Caco-2 (cell line): ENCODE measurements at regions not wholly inside any gene's neighbourhood (a gene's known extent, or its start where the extent isn't known, plus 50 kb on each side); places are given as distances from the start of the nearest gene placed in this dataset.

Source experiments
- BruUV-seq: library from RNA; stranded (reverse); fragments of 400-500 nt; replicated peaks from 2 replicates; lab custom pipeline; 2021; lab: Mats Ljungman, UMichigan
- CTCF ChIA-PET: fragments of 300-600 bp; sonication (Branson Sonifier 250); formaldehyde crosslinking; loops from one replicate; lab custom pipeline; 2022; ENCODE audit warnings: antibody characterized with exemption; lab: Charles Lee
- POLR2A ChIA-PET: fragments of 300-600 bp; sonication (Branson Sonifier 250); formaldehyde crosslinking; loops from one replicate; lab custom pipeline; 2022; ENCODE audit warnings: antibody characterized with exemption; lab: Charles Lee
- DNase-seq, 2 experiments: peaks; one replicate each; pipeline versions ENCODE4 v3.0.0 to v3.0.0-alpha.2; 2020 to 2022
- H3K27me3 ChIP-seq: replicated peaks from 2 replicates; pipeline ENCODE4 v1.6.0; 2011; ENCODE audit warnings: low read length; ENCODE audit not compliant: control insufficient read depth, insufficient read depth
- H3K36me3 ChIP-seq: 2 replicates; pipeline ENCODE4 v1.5.1; 2011; ENCODE audit warnings: low read length; ENCODE audit not compliant: control insufficient read depth, insufficient read depth
- H3K4me1 ChIP-seq: fragments of 250-450 bp; sonication (Bioruptor Pico); 2 replicates; pipeline ENCODE4 v1.5.1; 2020; ENCODE audit warnings: mild to moderate bottlenecking
- H3K4me3 ChIP-seq: 2 replicates; pipeline ENCODE4 v1.5.1; 2011; ENCODE audit warnings: low read depth, mild to moderate bottlenecking, control low read depth, low read length
- H3K9me3 ChIP-seq: fragments of 250-450 bp; sonication (Bioruptor Pico); 2 replicates; pipeline ENCODE4 v1.5.1; 2020; ENCODE audit warnings: mild to moderate bottlenecking, moderate library complexity
- H3K27ac Mint-ChIP-seq: one replicate; pipeline ENCODE4 v1.8.0; 2022; ENCODE audit warnings: mixed read lengths; ENCODE audit not compliant: unreplicated experiment
- H3K27me3 Mint-ChIP-seq: one replicate; pipeline ENCODE4 v1.8.0; 2022; ENCODE audit warnings: mixed read lengths; ENCODE audit not compliant: insufficient read depth, unreplicated experiment
- H3K36me3 Mint-ChIP-seq: one replicate; pipeline ENCODE4 v1.8.0; 2022; ENCODE audit warnings: mild to moderate bottlenecking, mixed read lengths; ENCODE audit not compliant: insufficient read depth, unreplicated experiment
- H3K4me1 Mint-ChIP-seq: one replicate; pipeline ENCODE4 v1.8.0; 2022; ENCODE audit warnings: low read depth, mixed read lengths; ENCODE audit not compliant: unreplicated experiment
- H3K4me3 Mint-ChIP-seq: one replicate; pipeline ENCODE4 v1.8.0; 2022; ENCODE audit warnings: mild to moderate bottlenecking, moderate library complexity, mixed read lengths; ENCODE audit not compliant: unreplicated experiment
- H3K9me3 Mint-ChIP-seq: one replicate; pipeline ENCODE4 v1.8.0; 2022; ENCODE audit warnings: mixed read lengths; ENCODE audit not compliant: unreplicated experiment
- CTCF ChIP-seq, 2 experiments: fragments of 200-600 bp in 1 of 2; IDR thresholded peaks; 1 replicate in 1 of 2; 2 replicates in 1 of 2; pipeline versions ENCODE4 v1.5.1 to v1.8.0; 2011 to 2022; ENCODE audit warnings: antibody characterized with exemption in 1 of 2, control low read depth in 1 of 2, inconsistent platforms in 1 of 2, low read depth in 1 of 2, low read length in 1 of 2, mild to moderate bottlenecking in 1 of 2, moderate library complexity in 1 of 2; ENCODE audit not compliant: insufficient read depth in 1 of 2, severe bottlenecking in 1 of 2, unreplicated experiment in 1 of 2
- intact Hi-C: fragments of 100-400 bp; cut with micrococcal nuclease; formaldehyde crosslinking; loops from one replicate; pipeline ENCODE4 v1.10.0; 2022; ENCODE audit not compliant: unreplicated experiment

GRCh38 chr14:101127224-101127623, 223.7 kb upstream of the RTL1 start:
- Mint-ChIP-seq H3K27me3 (peaks cover 20% of the 10 kb centered on the region), H3K4me1 (no peaks in the 10 kb centered on the region), H3K36me3 (no peaks in the 10 kb centered on the region), H3K4me3 (no peak overlapping the region), H3K27ac (no peak overlapping the region), H3K9me3 (no peaks in the 10 kb centered on the region)
- no TSS peak for BruUV-seq
- POLR2A ChIA-PET = no interaction called here
- no peak for DNase-seq
- Histone ChIP-seq H3K36me3 (no peaks in the 10 kb centered on the region), H3K9me3 (no peaks in the 10 kb centered on the region), H3K4me3 (no peak overlapping the region), H3K27me3 (no peaks in the 10 kb centered on the region; the same call in 1 of the 2 replicates), H3K4me1 (no peaks in the 10 kb centered on the region)
- CTCF ChIA-PET = no interaction called here
- intact Hi-C loops = no loop called here
- TF ChIP-seq CTCF (IDR thresholded peaks at IDR 0.05; ENCODE audit: insufficient read depth in 1 of 2, low read depth in 1 of 2, low read length in 1 of 2, severe bottlenecking in 1 of 2, unreplicated experiment in 1 of 2) = no peak

- POLR2A ChIA-PET = no interaction called here
- Histone ChIP-seq H3K4me3 (no peak overlapping the region), H3K9me3 (no peaks in the 10 kb centered on the region), H3K27me3 (no peaks in the 10 kb centered on the region; the same call in 1 of the 2 replicates), H3K4me1 (no peaks in the 10 kb centered on the region), H3K36me3 (no peaks in the 10 kb centered on the region)
- no peak overlapping the region for H3K4me3 Mint-ChIP-seq
- H3K36me3 Mint-ChIP-seq = no peaks in the 10 kb centered on the region
- no peak for TF ChIP-seq CTCF (IDR thresholded peaks at IDR 0.05; ENCODE audit: insufficient read depth in 1 of 2, low read depth in 1 of 2, low read length in 1 of 2, severe bottlenecking in 1 of 2, unreplicated experiment in 1 of 2)
- H3K27me3 Mint-ChIP-seq = peaks cover 20% of the 10 kb centered on the region
- H3K27ac Mint-ChIP-seq = no peak overlapping the region
- intact Hi-C loops = no loop called here
- DNase-seq = no peak
- H3K4me1 Mint-ChIP-seq = no peaks in the 10 kb centered on the region
- CTCF ChIA-PET = no interaction called here
- H3K9me3 Mint-ChIP-seq = no peaks in the 10 kb centered on the region
- no TSS peak for BruUV-seq
These were observed 225.2 kb upstream of the RTL1 start for GRCh38 chr14:101128478-101129321.

- no peaks in the 10 kb centered on the region for H3K4me1 Mint-ChIP-seq
- TF ChIP-seq CTCF (IDR thresholded peaks at IDR 0.05; ENCODE audit: insufficient read depth in 1 of 2, low read depth in 1 of 2, low read length in 1 of 2, severe bottlenecking in 1 of 2, unreplicated experiment in 1 of 2) = no peak
- no peak overlapping the region for H3K4me3 ChIP-seq
- BruUV-seq = no TSS peak
- H3K27me3 ChIP-seq = no peaks in the 10 kb centered on the region; the same call in 1 of the 2 replicates
- H3K36me3 ChIP-seq = no peaks in the 10 kb centered on the region
- no peaks in the 10 kb centered on the region for H3K9me3 ChIP-seq
- POLR2A ChIA-PET = no interaction called here
- peaks cover 20% of the 10 kb centered on the region for H3K27me3 Mint-ChIP-seq
- no peak overlapping the region for H3K27ac Mint-ChIP-seq
- CTCF ChIA-PET = no interaction called here
- no peak overlapping the region for H3K4me3 Mint-ChIP-seq
- H3K4me1 ChIP-seq = no peaks in the 10 kb centered on the region
- no peaks in the 10 kb centered on the region for H3K36me3 Mint-ChIP-seq
- H3K9me3 Mint-ChIP-seq = no peaks in the 10 kb centered on the region
- intact Hi-C loops = no loop called here
- DNase-seq = no peak
These were observed 226.1 kb upstream of the RTL1 start for GRCh38 chr14:101129521-101130167.
